H9 (cell line): ENCODE measurements at regions not wholly inside any gene's neighbourhood (a gene's known extent, or its start where the extent isn't known, plus 50 kb on each side); places are given as distances from the start of the nearest gene placed in this dataset.

Source experiments
- DNase-seq: peaks from one replicate; pipeline ENCODE4 v3.0.0-alpha.2; 2017
- H2AFZ ChIP-seq: one replicate; pipeline ENCODE4 v1.6.1; 2013; ENCODE audit warnings: mild to moderate bottlenecking, low read length, control low read depth, moderate library complexity
- H2AK5ac ChIP-seq: 2 replicates; pipeline ENCODE4 v1.6.1; 2013; ENCODE audit warnings: low read length, control low read depth, mixed read lengths; ENCODE audit not compliant: insufficient read length
- H2BK120ac ChIP-seq: one replicate; pipeline ENCODE4 v1.6.1; 2013; ENCODE audit warnings: low read depth, mild to moderate bottlenecking, low read length, control low read depth, inconsistent platforms; ENCODE audit not compliant: poor library complexity, severe bottlenecking
- H2BK12ac ChIP-seq: 2 replicates; pipeline ENCODE4 v1.6.1; 2013; ENCODE audit warnings: low read length, control low read depth, mixed read lengths, low read depth; ENCODE audit not compliant: insufficient read length
- H2BK15ac ChIP-seq: 2 replicates; pipeline ENCODE4 v1.6.1; 2013; ENCODE audit warnings: low read depth, low read length, control low read depth
- H2BK20ac ChIP-seq: one replicate; pipeline ENCODE4 v1.6.1; 2013; ENCODE audit warnings: low read depth, mild to moderate bottlenecking, low read length, control low read depth, inconsistent platforms; ENCODE audit not compliant: poor library complexity, severe bottlenecking
- H2BK5ac ChIP-seq: 2 replicates; pipeline ENCODE4 v1.6.1; 2013; ENCODE audit warnings: low read length, control low read depth, mixed read lengths; ENCODE audit not compliant: insufficient read length
- H3K14ac ChIP-seq: 2 replicates; pipeline ENCODE4 v1.6.1; 2013; ENCODE audit warnings: low read length, control low read depth; ENCODE audit not compliant: insufficient read depth
- H3K18ac ChIP-seq: 2 replicates; pipeline ENCODE4 v1.6.1; 2013; ENCODE audit warnings: low read depth, mild to moderate bottlenecking, mixed read lengths, low read length, control low read depth; ENCODE audit not compliant: insufficient read length
- H3K23ac ChIP-seq: 2 replicates; pipeline ENCODE4 v1.6.1; 2013; ENCODE audit warnings: low read length, control low read depth, mixed read lengths, low read depth; ENCODE audit not compliant: insufficient read length
- H3K23me2 ChIP-seq: 2 replicates; pipeline ENCODE4 v1.6.1; 2013; ENCODE audit warnings: low read depth, mild to moderate bottlenecking, mixed read lengths, low read length, control low read depth; ENCODE audit not compliant: insufficient read length, poor library complexity, severe bottlenecking
- H3K27ac ChIP-seq: 2 replicates; pipeline ENCODE4 v1.5.1; 2013; ENCODE audit warnings: low read length, control low read depth, mixed read lengths, low read depth; ENCODE audit not compliant: insufficient read length
- H3K27me3 ChIP-seq: 2 replicates; pipeline ENCODE4 v1.6.1; 2013; ENCODE audit warnings: low read length, control low read depth, inconsistent platforms; ENCODE audit not compliant: insufficient read depth
- H3K4ac ChIP-seq: 2 replicates; pipeline ENCODE4 v1.6.1; 2013; ENCODE audit warnings: low read depth, mild to moderate bottlenecking, control low read depth, inconsistent platforms, low read length, moderate library complexity
- H3K4me1 ChIP-seq: 2 replicates; pipeline ENCODE4 v1.6.1; 2013; ENCODE audit warnings: low read length, control low read depth, inconsistent platforms; ENCODE audit not compliant: insufficient read depth
- H3K4me2 ChIP-seq: 2 replicates; pipeline ENCODE4 v1.6.1; 2013; ENCODE audit warnings: low read length, control low read depth, mixed read lengths; ENCODE audit not compliant: insufficient read length, insufficient read depth
- H3K56ac ChIP-seq: 2 replicates; pipeline ENCODE4 v1.6.1; 2013; ENCODE audit warnings: low read depth, mild to moderate bottlenecking, mixed read lengths, low read length, control low read depth; ENCODE audit not compliant: insufficient read length
- H3K79me1 ChIP-seq: 2 replicates; pipeline ENCODE4 v1.6.1; 2013; ENCODE audit warnings: low read depth, mild to moderate bottlenecking, moderate library complexity, low read length, control low read depth, inconsistent platforms; ENCODE audit not compliant: insufficient read depth, poor library complexity, severe bottlenecking
- H3K79me2 ChIP-seq: 2 replicates; pipeline ENCODE4 v1.6.1; 2013; ENCODE audit warnings: low read length, control low read depth, inconsistent platforms; ENCODE audit not compliant: insufficient read depth
- H3K9ac ChIP-seq: 2 replicates; pipeline ENCODE4 v1.6.1; 2013; ENCODE audit warnings: low read length, control low read depth, mixed read lengths; ENCODE audit not compliant: insufficient read length; ENCODE audit errors: extremely low read depth
- H3K9me3 ChIP-seq: one replicate; pipeline ENCODE4 v1.6.1; 2013; ENCODE audit warnings: low read depth, low read length, inconsistent platforms; ENCODE audit not compliant: control insufficient read depth
- H3T11ph ChIP-seq: one replicate; pipeline ENCODE4 v1.6.1; 2013; ENCODE audit warnings: mild to moderate bottlenecking, low read length, control low read depth, inconsistent platforms
- H4K20me1 ChIP-seq: one replicate; pipeline ENCODE4 v1.6.1; 2013; ENCODE audit not compliant: control insufficient read depth, insufficient read length, insufficient read depth
- H4K5ac ChIP-seq: 2 replicates; pipeline ENCODE4 v1.6.1; 2013; ENCODE audit warnings: low read depth, mild to moderate bottlenecking, mixed read lengths, low read length, control low read depth; ENCODE audit not compliant: insufficient read length
- H4K8ac ChIP-seq: replicated peaks from 2 replicates; pipeline ENCODE4 v1.6.1; 2013; ENCODE audit warnings: low read length, control low read depth, mixed read lengths, low read depth; ENCODE audit not compliant: insufficient read length
- H4K91ac ChIP-seq: 2 replicates; pipeline ENCODE4 v1.6.1; 2013; ENCODE audit warnings: low read depth, mild to moderate bottlenecking, moderate library complexity, mixed read lengths, low read length, control low read depth; ENCODE audit not compliant: insufficient read length
- H3K27ac Mint-ChIP-seq, 3 experiments: 2 replicates in 2 of 3; 3 replicates in 1 of 3; pipeline ENCODE4 v1.8.0; 2020 to 2021; ENCODE audit warnings: mixed read lengths in 3 of 3, mild to moderate bottlenecking in 1 of 3, moderate library complexity in 1 of 3
- H3K27me3 Mint-ChIP-seq: 2 replicates; pipeline ENCODE4 v1.8.0; 2021; ENCODE audit warnings: low read depth, mild to moderate bottlenecking, moderate library complexity, mixed read lengths
- H3K36me3 Mint-ChIP-seq, 3 experiments: 2 replicates in 2 of 3; 3 replicates in 1 of 3; pipeline ENCODE4 v1.8.0; 2020 to 2021; ENCODE audit warnings: low read depth in 3 of 3, mixed read lengths in 3 of 3; ENCODE audit not compliant: insufficient read depth in 1 of 3
- H3K4me1 Mint-ChIP-seq, 2 experiments: 2 replicates each; pipeline ENCODE4 v1.8.0; 2020; ENCODE audit warnings: mixed read lengths in 2 of 2
- H3K4me3 Mint-ChIP-seq, 2 experiments: 2 replicates in 1 of 2; 3 replicates in 1 of 2; pipeline ENCODE4 v1.8.0; 2020 to 2021; ENCODE audit warnings: mild to moderate bottlenecking in 2 of 2, mixed read lengths in 2 of 2, moderate library complexity in 1 of 2
- H3K9me3 Mint-ChIP-seq, 2 experiments: 2 replicates in 1 of 2; 3 replicates in 1 of 2; pipeline ENCODE4 v1.8.0; 2020; ENCODE audit warnings: mild to moderate bottlenecking in 2 of 2, mixed read lengths in 2 of 2, moderate library complexity in 1 of 2
- WGBS: extraction: QIAGEN DNeasy Blood & Tissue Kit; methylation state at CpG from one replicate; pipeline ENCODE4 v1.1.7; 2013; ENCODE audit warnings: missing lambda C conversion rate, low lambda C conversion rate, mixed read lengths; ENCODE audit not compliant: insufficient read length; ENCODE audit errors: extremely low coverage; 5-methylcytosine and 5-hydroxymethylcytosine counted together
- TF ChIP-seq, protein P1 (sequence below): fragments of 200-600 bp; sonication (generic); conservative IDR thresholded peaks from 3 replicates; pipeline ENCODE4 v1.8.0; 2021; ENCODE audit warnings: antibody characterized with exemption, mild to moderate bottlenecking

DNA sequence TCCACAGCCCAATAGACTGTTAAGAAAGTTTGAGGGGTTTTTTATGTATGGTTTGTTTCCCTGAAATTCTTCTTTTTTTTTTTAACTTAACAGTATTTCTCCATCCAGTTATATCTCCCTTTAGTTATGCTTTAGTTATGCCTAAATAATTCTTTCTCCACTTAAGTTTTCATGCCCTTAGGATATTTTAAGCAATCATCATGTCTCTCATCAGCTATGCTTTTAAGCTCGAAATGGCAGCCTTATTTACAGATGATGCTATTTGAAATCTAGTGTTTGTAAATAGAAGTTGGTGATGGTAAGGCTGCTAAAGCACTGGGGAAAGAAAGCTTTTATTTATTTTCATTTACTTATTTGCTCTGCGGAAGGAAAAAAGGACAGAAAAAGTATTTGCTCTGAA lies 439.3 kb downstream of the TFAP2B start:
- Histone ChIP-seq H3K23me2 (no peaks in the 10 kb centered on the region), H3K18ac (no peak overlapping the region), H3K79me2 (no peaks in the 10 kb centered on the region), H2BK12ac (no peak overlapping the region), H3T11ph (no peak overlapping the region), H4K8ac (no peak overlapping the region), H3K79me1 (no peaks in the 10 kb centered on the region), H2AK5ac (no peak overlapping the region), H4K5ac (no peak overlapping the region), H2AFZ (no peak overlapping the region), H3K4ac (no peak overlapping the region), H3K27ac (no peak overlapping the region), H2BK5ac (no peak overlapping the region), H2BK15ac (no peak overlapping the region), H2BK20ac (no peak overlapping the region), H3K4me1 (no peaks in the 10 kb centered on the region), H3K14ac (no peak overlapping the region), H3K4me2 (no peak overlapping the region), H3K27me3 (no peaks in the 10 kb centered on the region), H3K9me3 (no peaks in the 10 kb centered on the region), H4K91ac (no peak overlapping the region), H3K23ac (no peak overlapping the region), H4K20me1 (no peaks in the 10 kb centered on the region), H2BK120ac (no peak overlapping the region), H3K56ac (no peak overlapping the region), H3K9ac (no peak overlapping the region)
- no peak for DNase-seq
- no CpG with 5 or more reads among the region's 2 CpGs for WGBS
- no peak overlapping the region for H3K27ac Mint-ChIP-seq
- H3K27me3 Mint-ChIP-seq = no peaks in the 10 kb centered on the region
- no peaks in the 10 kb centered on the region for H3K9me3 Mint-ChIP-seq
- TF ChIP-seq, protein P1, sequence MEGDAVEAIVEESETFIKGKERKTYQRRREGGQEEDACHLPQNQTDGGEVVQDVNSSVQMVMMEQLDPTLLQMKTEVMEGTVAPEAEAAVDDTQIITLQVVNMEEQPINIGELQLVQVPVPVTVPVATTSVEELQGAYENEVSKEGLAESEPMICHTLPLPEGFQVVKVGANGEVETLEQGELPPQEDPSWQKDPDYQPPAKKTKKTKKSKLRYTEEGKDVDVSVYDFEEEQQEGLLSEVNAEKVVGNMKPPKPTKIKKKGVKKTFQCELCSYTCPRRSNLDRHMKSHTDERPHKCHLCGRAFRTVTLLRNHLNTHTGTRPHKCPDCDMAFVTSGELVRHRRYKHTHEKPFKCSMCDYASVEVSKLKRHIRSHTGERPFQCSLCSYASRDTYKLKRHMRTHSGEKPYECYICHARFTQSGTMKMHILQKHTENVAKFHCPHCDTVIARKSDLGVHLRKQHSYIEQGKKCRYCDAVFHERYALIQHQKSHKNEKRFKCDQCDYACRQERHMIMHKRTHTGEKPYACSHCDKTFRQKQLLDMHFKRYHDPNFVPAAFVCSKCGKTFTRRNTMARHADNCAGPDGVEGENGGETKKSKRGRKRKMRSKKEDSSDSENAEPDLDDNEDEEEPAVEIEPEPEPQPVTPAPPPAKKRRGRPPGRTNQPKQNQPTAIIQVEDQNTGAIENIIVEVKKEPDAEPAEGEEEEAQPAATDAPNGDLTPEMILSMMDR = no peak
- H3K36me3 Mint-ChIP-seq = no peaks in the 10 kb centered on the region
- no peaks in the 10 kb centered on the region for H3K4me1 Mint-ChIP-seq
- no peak overlapping the region for H3K4me3 Mint-ChIP-seq
